B cell (primary cell): ENCODE measurements at regions not wholly inside any gene's neighbourhood (a gene's known extent, or its start where the extent isn't known, plus 50 kb on each side); places are given as distances from the start of the nearest gene placed in this dataset.

Experiments used
- CTCF ChIP-seq: fragments of 200-600 bp; IDR thresholded peaks from one replicate; pipeline ENCODE4 v1.8.0; 2022; ENCODE audit warnings: antibody characterized with exemption, mild to moderate bottlenecking
- EZH2 ChIP-seq: IDR thresholded peaks from 2 replicates; pipeline ENCODE4 v1.6.1; 2012; ENCODE audit warnings: borderline replicate concordance, low read depth, mild to moderate bottlenecking, moderate library complexity, low read length; ENCODE audit not compliant: insufficient read depth, poor library complexity, severe bottlenecking

GRCh38 chr4:135548711-135549110, 1347.1 kb upstream of the PABPC4L start:
- no peak for TF ChIP-seq CTCF
- no peak for TF ChIP-seq EZH2
